Rectal smooth muscle tissue (tissue), 1 donor: ENCODE measurements at regions not wholly inside any gene's neighbourhood (a gene's known extent, or its start where the extent isn't known, plus 50 kb on each side); places are given as distances from the start of the nearest gene placed in this dataset.

Experiments used
- H3K27ac ChIP-seq: one replicate; pipeline ENCODE4 v1.7.0; 2013; ENCODE audit warnings: low read depth, low read length, inconsistent platforms
- H3K27me3 ChIP-seq: one replicate; pipeline ENCODE4 v1.7.0; 2013; ENCODE audit warnings: low read length; ENCODE audit not compliant: control insufficient read depth, insufficient read depth
- H3K36me3 ChIP-seq: one replicate; pipeline ENCODE4 v1.7.0; 2013; ENCODE audit warnings: low read length; ENCODE audit not compliant: control insufficient read depth, insufficient read depth
- H3K4me1 ChIP-seq: one replicate; pipeline ENCODE4 v1.7.0; 2013; ENCODE audit warnings: low read length; ENCODE audit not compliant: control insufficient read depth, insufficient read depth
- H3K4me3 ChIP-seq: one replicate; pipeline ENCODE4 v1.7.0; 2013; ENCODE audit warnings: low read length
- H3K9ac ChIP-seq: one replicate; pipeline ENCODE4 v1.7.0; 2013; ENCODE audit warnings: low read length

DNA sequence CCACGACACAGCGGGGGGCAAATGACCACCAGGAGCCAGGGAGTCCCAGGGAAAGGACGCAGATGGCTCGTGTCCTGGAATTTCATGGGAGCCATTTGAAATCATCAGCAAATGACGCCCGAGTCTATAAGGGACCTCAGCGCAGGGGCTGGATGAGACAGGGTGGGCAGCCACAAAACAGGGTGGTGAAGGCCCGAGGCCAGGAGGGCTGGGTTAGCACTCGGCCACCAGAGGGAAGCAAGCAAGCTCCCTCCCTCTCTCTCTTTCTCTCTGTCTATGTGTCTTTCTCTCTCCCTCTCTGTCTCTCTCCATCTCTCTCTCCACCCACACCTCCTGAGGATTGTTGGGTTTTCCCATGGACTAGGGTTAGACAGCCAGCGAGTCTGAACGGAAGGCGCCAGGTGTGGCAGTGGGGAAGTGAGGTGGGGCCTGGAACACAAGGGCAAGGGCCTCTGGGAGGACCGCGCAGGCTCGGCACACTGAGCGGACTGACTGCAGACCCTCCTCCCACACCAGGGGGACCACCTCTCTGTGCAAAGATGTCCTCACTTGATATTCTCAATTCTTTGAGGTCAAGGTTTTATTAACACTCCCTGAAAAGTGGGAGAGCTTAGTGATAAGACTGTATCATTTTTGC, 73.8 kb upstream of the TMPRSS2 start:
- H3K27ac ChIP-seq = no peak overlapping the region
- H3K4me3 ChIP-seq = peak overlapping the region; percentile 10
- no peaks in the 10 kb centered on the region for H3K27me3 ChIP-seq
- no peaks in the 10 kb centered on the region for H3K36me3 ChIP-seq
- no peaks in the 10 kb centered on the region for H3K4me1 ChIP-seq
- peak overlapping the region; percentile 1 for H3K9ac ChIP-seq

DNA sequence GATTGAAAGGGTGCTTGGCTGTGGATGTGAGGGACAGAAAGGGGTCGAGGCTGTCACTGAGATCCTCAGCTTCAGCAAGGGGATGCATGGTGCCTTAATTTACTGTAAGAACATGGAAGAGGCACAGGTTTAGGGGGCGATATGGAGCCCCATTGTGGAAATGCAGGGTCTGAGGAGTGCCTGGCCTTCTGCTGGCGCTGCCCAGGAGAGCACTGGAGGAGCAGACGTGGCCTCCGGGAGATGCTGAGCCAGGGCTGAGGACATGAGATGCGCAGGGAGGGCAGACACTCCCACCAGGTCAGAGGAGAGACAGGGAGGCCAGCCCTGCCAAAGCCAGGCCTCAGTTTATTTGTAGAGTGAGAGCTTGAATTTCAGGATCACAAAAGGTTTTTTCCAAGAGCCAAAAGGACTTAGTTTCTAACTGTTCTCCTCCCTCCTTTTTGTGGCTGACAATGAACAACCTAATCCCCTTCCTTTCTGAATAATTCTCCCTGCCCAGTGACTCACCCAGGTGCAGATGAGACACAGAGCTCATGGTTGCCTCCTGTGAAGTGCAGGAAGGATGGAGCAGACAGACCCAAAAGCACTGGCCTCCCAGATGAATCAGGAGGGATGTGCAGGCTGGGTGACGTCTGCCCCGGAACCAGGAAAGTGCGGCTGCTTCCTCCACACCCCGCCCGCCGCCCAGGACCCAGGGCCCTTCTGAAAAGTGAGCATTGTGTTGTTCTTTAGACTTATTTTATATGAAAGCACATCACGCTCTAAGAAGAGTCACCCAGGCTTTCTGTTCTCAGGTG, 73.0 kb upstream of the TMPRSS2 start:
- peak overlapping the region; percentile 68 for H3K9ac ChIP-seq
- H3K4me1 ChIP-seq = no peaks in the 10 kb centered on the region
- H3K36me3 ChIP-seq = no peaks in the 10 kb centered on the region
- H3K4me3 ChIP-seq = peak overlapping the region; percentile 14
- H3K27me3 ChIP-seq = no peaks in the 10 kb centered on the region
- H3K27ac ChIP-seq = no peak overlapping the region

DNA sequence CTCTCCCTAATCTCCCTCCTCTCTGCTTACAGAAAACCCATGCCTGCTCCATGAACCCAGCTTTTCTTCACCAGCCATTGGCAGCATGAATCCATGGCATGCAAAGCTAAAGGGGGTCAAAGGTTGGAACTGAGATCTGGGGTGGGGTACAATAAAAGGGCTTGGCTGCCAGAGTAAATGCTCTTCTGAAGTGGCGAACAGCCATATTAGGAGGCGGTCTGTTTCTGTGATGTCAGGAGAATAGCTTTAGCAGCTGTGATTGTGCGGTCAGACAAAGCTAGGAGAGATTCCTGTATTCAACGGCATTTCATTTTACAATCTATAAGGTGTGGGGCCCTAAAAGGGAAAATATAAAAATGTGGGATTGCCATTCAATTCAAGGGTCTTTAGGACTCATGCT, 71.7 kb upstream of the TMPRSS2 start:
- Histone ChIP-seq H3K9ac (no peak overlapping the region), H3K27ac (no peak overlapping the region), H3K4me3 (peak overlapping the region; percentile 36), H3K27me3 (no peaks in the 10 kb centered on the region), H3K36me3 (no peaks in the 10 kb centered on the region), H3K4me1 (no peaks in the 10 kb centered on the region)

DNA sequence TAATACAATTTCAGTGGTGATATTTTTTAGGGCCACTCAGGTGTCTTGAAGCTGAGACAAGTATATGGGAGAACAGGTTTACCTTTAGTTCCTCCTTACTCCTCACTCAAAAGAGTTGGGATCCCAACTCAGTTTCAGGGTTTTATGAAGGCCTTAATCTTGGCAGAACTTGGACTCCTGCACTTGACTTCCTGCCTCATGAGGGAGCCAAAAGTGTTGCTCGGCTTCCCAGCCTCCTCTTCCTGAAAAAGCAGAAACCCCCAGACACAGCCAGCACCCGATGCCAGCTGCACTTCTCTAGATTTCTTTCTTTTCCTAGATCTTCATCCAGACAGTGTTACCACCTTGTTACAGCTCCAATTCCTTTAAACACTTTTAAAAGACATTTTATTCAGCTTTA, 70.8 kb upstream of the TMPRSS2 start:
- H3K27ac ChIP-seq = no peak overlapping the region
- no peak overlapping the region for H3K9ac ChIP-seq
- no peaks in the 10 kb centered on the region for H3K4me1 ChIP-seq
- no peaks in the 10 kb centered on the region for H3K36me3 ChIP-seq
- H3K27me3 ChIP-seq = no peaks in the 10 kb centered on the region
- H3K4me3 ChIP-seq = no peak overlapping the region

DNA sequence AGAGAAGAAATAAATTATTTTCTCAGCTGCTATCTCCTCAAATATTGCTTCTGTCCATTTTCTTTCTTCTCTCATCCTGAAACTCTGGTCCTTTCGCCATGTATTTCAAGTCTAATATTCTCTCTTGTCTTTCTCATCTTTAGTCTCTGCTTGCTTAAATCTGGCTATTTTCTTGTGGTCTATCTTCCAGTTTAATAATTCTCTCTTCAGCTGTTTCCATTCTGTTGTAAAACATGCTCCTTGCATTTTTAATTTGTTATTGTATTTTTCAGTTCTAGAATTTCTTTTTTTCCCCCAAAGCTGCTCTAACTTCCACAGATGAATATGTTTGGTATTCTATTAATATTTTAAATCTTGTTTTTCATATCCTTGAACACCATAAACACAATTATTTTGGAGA, 70.1 kb upstream of the TMPRSS2 start:
- no peaks in the 10 kb centered on the region for H3K4me1 ChIP-seq
- H3K27me3 ChIP-seq = no peaks in the 10 kb centered on the region
- H3K27ac ChIP-seq = no peak overlapping the region
- H3K4me3 ChIP-seq = no peak overlapping the region
- H3K36me3 ChIP-seq = no peaks in the 10 kb centered on the region
- H3K9ac ChIP-seq = no peak overlapping the region

DNA sequence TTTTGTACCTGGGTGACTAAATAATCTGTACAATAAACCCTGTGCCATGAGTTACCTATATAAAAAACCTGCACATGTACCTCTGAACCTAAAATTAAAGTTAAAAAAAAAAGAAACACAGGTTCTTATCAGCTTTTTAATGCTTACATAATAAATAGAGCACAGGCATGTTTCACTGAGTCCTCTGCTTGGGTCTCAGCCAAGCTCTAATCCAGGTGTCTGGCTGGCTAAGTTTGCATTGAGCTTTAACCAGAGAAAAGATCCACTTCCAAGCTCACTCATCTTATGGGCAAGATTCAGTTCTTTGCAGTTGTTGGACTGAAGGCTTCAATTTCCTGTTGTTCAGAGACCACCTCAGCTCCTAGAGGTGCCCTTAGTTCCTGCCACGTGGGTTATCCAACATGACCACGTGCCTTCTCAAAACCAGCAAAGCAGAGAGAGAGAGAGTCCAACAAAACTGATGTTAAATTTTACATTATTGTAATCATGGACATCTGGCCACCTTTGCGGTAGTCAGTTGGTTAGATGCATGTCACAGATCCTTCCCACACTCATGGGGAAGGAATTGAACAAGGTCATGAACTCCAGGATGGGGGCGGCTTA, 68.2 kb upstream of the TMPRSS2 start:
- no peak overlapping the region for H3K27ac ChIP-seq

DNA sequence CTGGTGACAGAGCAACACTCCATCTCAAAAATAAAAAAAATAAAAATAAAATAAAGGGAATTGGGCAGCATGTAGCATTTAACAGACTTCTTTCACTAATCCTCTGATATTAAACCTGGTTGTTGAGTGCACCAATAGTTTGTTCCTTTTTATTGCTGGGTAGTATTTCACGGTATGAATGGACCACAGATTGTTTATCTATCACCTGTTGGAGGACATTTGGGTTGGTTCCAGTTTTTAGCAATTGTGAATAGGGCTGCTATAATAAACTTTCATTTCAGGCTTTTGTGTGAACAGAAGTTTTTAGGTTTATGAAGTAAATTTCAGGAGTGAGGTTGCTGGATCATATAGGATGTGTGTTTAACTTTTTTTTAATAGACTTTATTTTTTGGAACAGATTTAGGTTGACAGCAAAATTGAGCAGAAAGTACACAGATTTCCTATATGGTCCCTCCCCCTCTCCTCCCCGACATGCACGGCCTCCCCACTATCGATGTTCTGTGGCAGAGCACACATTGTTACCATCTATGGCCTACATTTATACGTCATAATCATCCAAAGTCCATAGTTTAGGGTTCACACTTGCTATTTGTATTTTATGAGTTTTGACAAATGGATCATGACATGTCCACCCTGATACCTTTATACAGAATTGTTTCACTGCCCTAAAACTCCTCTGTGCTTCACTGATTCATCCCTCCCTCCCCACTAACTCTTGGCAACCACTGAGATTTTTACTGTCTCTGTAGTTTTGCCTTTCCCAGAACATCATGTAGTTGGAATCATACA, 66.1 kb upstream of the TMPRSS2 start:
- H3K36me3 ChIP-seq = no peaks in the 10 kb centered on the region
- H3K27ac ChIP-seq = no peak overlapping the region
- no peaks in the 10 kb centered on the region for H3K4me1 ChIP-seq
- H3K9ac ChIP-seq = no peak overlapping the region
- H3K4me3 ChIP-seq = no peak overlapping the region
- no peaks in the 10 kb centered on the region for H3K27me3 ChIP-seq

More for the DNA sequence above, 68.2 kb upstream of the TMPRSS2 start:
- H3K9ac ChIP-seq = no peak overlapping the region
- H3K27me3 ChIP-seq = no peaks in the 10 kb centered on the region
- no peaks in the 10 kb centered on the region for H3K36me3 ChIP-seq
- no peaks in the 10 kb centered on the region for H3K4me1 ChIP-seq
- H3K4me3 ChIP-seq = no peak overlapping the region

DNA sequence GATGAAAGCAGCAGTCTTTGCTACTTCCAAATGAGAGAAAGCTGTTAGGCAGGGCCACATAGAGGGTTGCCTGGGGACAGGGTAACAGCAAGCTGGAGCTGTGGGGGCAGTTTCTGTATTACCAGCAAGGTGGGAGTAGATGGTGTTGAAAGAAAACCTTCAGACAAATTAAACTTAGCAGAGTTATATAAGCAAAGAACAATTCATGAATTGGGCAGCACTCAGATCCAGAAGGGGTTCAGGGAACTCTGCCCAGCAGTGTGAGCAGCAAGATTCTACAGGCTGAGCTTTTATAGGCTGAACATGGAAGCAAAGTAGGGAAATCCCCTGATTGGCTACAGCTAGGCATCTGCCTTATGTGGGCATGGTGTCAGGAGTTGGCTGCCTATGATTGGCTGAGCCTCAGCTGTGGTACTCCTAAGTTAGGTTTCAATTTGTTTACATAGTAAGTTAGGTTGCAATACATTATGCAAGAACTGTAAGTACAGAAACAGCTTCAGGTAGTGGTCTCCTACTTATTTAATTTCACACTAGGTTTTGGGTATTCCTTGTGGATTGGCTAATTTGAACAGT, 64.1 kb upstream of the TMPRSS2 start:
- no peaks in the 10 kb centered on the region for H3K27me3 ChIP-seq
- H3K4me3 ChIP-seq = no peak overlapping the region
- no peak overlapping the region for H3K9ac ChIP-seq
- no peaks in the 10 kb centered on the region for H3K36me3 ChIP-seq
- no peaks in the 10 kb centered on the region for H3K4me1 ChIP-seq
- H3K27ac ChIP-seq = no peak overlapping the region

DNA sequence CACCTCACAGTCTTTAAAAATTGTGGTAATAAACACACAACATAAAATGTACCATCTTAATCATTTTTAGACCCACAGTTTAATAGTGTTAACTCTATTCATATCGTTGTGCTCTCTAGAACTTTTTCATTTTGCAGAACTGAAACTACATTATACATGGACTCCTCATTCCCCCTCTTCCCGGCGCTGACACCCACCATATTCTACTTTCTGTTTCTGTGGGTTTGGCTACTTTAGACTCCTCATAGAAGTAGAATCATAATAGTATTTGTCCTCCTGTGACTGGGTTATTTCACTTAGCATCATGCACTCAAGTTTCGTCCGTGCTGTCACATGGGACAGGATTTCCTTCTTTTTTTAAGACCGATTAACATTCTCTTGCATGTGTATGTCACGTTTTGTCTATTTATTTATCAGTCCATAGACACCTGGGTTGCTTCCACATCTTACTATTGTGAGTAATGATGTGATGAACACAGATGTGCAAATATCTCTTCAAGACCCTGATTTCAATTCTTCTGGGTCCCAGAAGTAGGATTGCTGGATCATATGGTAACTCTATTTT, 62.9 kb upstream of the TMPRSS2 start:
- no peaks in the 10 kb centered on the region for H3K36me3 ChIP-seq
- H3K27ac ChIP-seq = no peak overlapping the region
- no peaks in the 10 kb centered on the region for H3K4me1 ChIP-seq
- H3K27me3 ChIP-seq = no peaks in the 10 kb centered on the region
- no peak overlapping the region for H3K4me3 ChIP-seq
- no peak overlapping the region for H3K9ac ChIP-seq

DNA sequence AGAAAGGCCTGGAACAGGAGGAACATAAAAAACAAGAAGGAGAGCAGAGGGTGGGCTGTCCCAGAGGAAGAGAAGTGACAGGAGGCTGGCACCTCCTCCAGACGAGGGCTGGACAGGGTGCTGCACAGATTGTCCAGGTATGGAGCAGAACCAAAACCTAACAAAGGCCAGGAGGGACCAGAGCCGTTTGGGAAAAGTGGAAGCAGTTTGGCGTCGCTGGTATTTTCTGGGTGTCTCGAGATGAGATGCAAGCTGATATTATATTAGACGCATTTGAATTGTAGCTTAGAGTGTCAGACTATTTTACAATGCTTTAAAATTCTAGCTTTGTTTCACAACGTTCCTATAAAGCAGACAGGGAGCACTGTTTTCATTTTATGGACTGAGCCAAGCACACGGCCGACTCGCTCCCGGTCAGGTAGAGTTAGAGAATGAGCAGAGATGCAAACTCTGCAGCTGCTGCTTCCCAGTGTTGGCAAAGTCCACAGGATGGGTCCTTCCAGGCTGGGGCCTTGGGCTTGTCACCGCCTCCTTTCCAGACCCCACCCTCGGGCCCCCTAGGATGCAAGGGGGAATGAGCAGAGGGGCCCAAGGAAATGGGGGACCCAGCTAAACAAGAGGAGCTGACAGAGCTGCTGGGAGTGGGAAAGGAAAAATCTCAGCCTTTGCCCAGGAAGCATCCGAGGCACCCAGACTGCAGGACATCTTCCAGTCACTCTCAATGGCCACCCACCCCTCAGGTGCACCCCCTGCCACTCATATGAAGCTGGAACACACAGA, 60.8 kb upstream of the TMPRSS2 start:
- Histone ChIP-seq H3K27ac (no peak overlapping the region), H3K36me3 (no peaks in the 10 kb centered on the region), H3K27me3 (no peaks in the 10 kb centered on the region), H3K4me3 (no peak overlapping the region), H3K4me1 (no peaks in the 10 kb centered on the region), H3K9ac (no peak overlapping the region)

DNA sequence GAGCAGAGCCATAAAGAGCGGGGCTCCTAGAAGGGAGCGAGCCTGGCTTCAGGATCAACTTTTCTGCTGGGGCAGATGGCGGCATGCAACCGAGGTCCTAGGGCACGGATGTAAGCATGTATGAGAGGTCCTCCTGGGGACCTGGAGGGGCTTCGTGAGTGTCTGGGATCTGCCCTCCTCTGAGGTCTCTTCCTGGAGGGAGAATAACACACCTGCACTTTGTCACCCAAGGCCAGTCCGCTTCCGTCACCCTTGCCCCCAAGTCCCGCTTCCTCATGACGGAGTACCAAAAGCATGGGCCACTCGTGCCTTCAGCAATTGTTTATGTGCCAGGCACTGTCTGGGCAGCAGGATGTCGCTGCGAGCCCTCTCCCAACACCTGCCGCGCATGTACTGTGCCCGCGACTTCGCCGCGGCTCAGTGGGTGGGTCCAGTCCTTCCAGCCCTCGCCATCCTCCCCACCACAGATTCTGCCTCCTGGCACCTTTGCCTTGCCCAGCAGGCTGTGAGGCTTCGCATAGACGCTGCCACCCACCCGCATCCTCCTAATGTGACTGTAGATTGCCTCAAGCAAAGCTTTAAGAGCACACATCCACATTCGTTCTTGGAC, 60.0 kb upstream of the TMPRSS2 start:
- H3K36me3 ChIP-seq = no peaks in the 10 kb centered on the region
- H3K9ac ChIP-seq = no peak overlapping the region
- no peaks in the 10 kb centered on the region for H3K4me1 ChIP-seq
- H3K4me3 ChIP-seq = no peak overlapping the region
- no peaks in the 10 kb centered on the region for H3K27me3 ChIP-seq
- no peak overlapping the region for H3K27ac ChIP-seq
